H1 (cell line): ENCODE measurements at regions not wholly inside any gene's neighbourhood (a gene's known extent, or its start where the extent isn't known, plus 50 kb on each side); places are given as distances from the start of the nearest gene placed in this dataset.

Source experiments
- CTCF ChIA-PET: fragments of 300-600 bp; sonication (Branson Sonifier 250); formaldehyde crosslinking; loops from one replicate; lab custom pipeline; 2021; ENCODE audit not compliant: partially characterized antibody; lab: Charles Lee
- POLR2A ChIA-PET: fragments of 300-600 bp; sonication (Branson Sonifier 250); formaldehyde crosslinking; loops from one replicate; lab custom pipeline; 2021; ENCODE audit warnings: inconsistent platforms; ENCODE audit not compliant: partially characterized antibody; lab: Charles Lee
- DNase-seq, 2 experiments: peaks; one replicate each; pipeline versions ENCODE4 v3.0.0 to v3.0.0-alpha.2; 2010 to 2022; ENCODE audit warnings: low spot score in 2 of 2, low read depth in 1 of 2, mixed read lengths in 1 of 2
- FAIRE-seq: peaks from 2 replicates; lab custom pipeline; 2011; peaks lifted over from hg19 to GRCh38; lab: Jason Lieb, UNC
- H2AFZ ChIP-seq: 2 replicates; pipeline ENCODE4 v1.8.1; 2012; ENCODE audit warnings: low read length, inconsistent platforms
- H2AK5ac ChIP-seq: 2 replicates; pipeline ENCODE4 v1.6.1; 2013; ENCODE audit warnings: low read depth, low read length
- H2BK120ac ChIP-seq: replicated peaks from 2 replicates; pipeline ENCODE3; 2013; ENCODE audit warnings: low read depth, low read length, inconsistent platforms
- H2BK12ac ChIP-seq: 2 replicates; pipeline ENCODE4 v1.6.1; 2013; ENCODE audit warnings: low read depth, low read length
- H2BK15ac ChIP-seq: 2 replicates; pipeline ENCODE4 v1.6.1; 2013; ENCODE audit warnings: low read length
- H2BK20ac ChIP-seq: 2 replicates; pipeline ENCODE4 v1.6.1; 2013; ENCODE audit warnings: low read length
- H2BK5ac ChIP-seq: 2 replicates; pipeline ENCODE4 v1.6.1; 2013; ENCODE audit warnings: low read depth, low read length
- H3K14ac ChIP-seq: 2 replicates; pipeline ENCODE4 v1.6.1; 2013; ENCODE audit warnings: inconsistent platforms; ENCODE audit not compliant: insufficient read length
- H3K18ac ChIP-seq: 2 replicates; pipeline ENCODE4 v1.6.1; 2013; ENCODE audit warnings: low read length; ENCODE audit errors: extremely low read depth
- H3K23ac ChIP-seq: 2 replicates; pipeline ENCODE4 v1.6.1; 2013; ENCODE audit warnings: inconsistent platforms; ENCODE audit not compliant: insufficient read length
- H3K23me2 ChIP-seq: 2 replicates; pipeline ENCODE4 v1.6.1; 2013; ENCODE audit warnings: low read depth, low read length
- H3K27ac ChIP-seq: 2 replicates; pipeline ENCODE4 v1.6.1; 2011; ENCODE audit warnings: low read depth, low read length, inconsistent platforms
- H3K27me3 ChIP-seq, 4 experiments: replicated peaks in 1 of 4; 1 replicate in 1 of 4; 2 replicates in 3 of 4; pipeline versions ENCODE4 v1.6.1 to v1.8.1; 2011 to 2013; ENCODE audit warnings: low read length in 3 of 4, mild to moderate bottlenecking in 3 of 4, inconsistent platforms in 2 of 4, mixed read lengths in 2 of 4, moderate library complexity in 1 of 4; ENCODE audit not compliant: control insufficient read depth in 3 of 4, insufficient read depth in 3 of 4; ENCODE audit errors: extremely low read depth in 1 of 4
- H3K36me3 ChIP-seq, 4 experiments: 2 replicates each; pipeline versions ENCODE4 v1.6.1 to v1.8.1; 2011 to 2013; ENCODE audit warnings: mild to moderate bottlenecking in 4 of 4, low read length in 3 of 4, moderate library complexity in 2 of 4, control low read depth in 1 of 4, inconsistent platforms in 1 of 4; ENCODE audit not compliant: insufficient read depth in 4 of 4, control insufficient read depth in 2 of 4
- H3K4ac ChIP-seq: replicated peaks from 2 replicates; pipeline ENCODE3; 2013; ENCODE audit warnings: low read length, low read depth, mixed read lengths, inconsistent platforms; ENCODE audit not compliant: insufficient read length
- H3K4me1 ChIP-seq, 4 experiments: replicated peaks in 1 of 4; 1 replicate in 1 of 4; 2 replicates in 3 of 4; pipeline versions ENCODE4 v1.6.1 to v1.8.1; 2011 to 2013; ENCODE audit warnings: low read length in 3 of 4, inconsistent platforms in 2 of 4, mixed read lengths in 1 of 4; ENCODE audit not compliant: insufficient read depth in 4 of 4, control insufficient read depth in 3 of 4
- H3K4me2 ChIP-seq, 2 experiments: 2 replicates each; pipeline versions ENCODE4 v1.6.1 to v1.8.1; 2011 to 2013; ENCODE audit warnings: low read depth in 2 of 2, low read length in 2 of 2, control low read depth in 1 of 2, inconsistent platforms in 1 of 2, mild to moderate bottlenecking in 1 of 2; ENCODE audit not compliant: insufficient read depth in 1 of 2
- H3K4me3 ChIP-seq, 4 experiments: fragments of 200-600, 300-600 bp in 1 of 4; sonication (generic), shearing (Covaris generic), sonication (Bioruptor Twin) in 1 of 4; 2 replicates each; pipeline versions ENCODE4 v1.5.1 to v1.8.1; 2011 to 2016; ENCODE audit warnings: low read length in 4 of 4, low read depth in 3 of 4, control low read depth in 2 of 4, inconsistent platforms in 2 of 4, mild to moderate bottlenecking in 2 of 4, mixed read lengths in 1 of 4, moderate library complexity in 1 of 4; ENCODE audit not compliant: insufficient read depth in 2 of 4; ENCODE audit errors: extremely low read depth in 1 of 4
- H3K56ac ChIP-seq: replicated peaks from 2 replicates; pipeline ENCODE3; 2013; ENCODE audit warnings: low read depth, mild to moderate bottlenecking, mixed read lengths, low read length, inconsistent platforms; ENCODE audit not compliant: insufficient read length
- H3K79me1 ChIP-seq: 2 replicates; pipeline ENCODE4 v1.6.1; 2013; ENCODE audit warnings: low read depth, low read length, control low read depth
- H3K79me2 ChIP-seq, 2 experiments: 2 replicates each; pipeline versions ENCODE4 v1.6.1 to v1.8.1; 2012 to 2013; ENCODE audit warnings: low read length in 2 of 2, mild to moderate bottlenecking in 2 of 2, inconsistent platforms in 1 of 2; ENCODE audit not compliant: insufficient read depth in 2 of 2, control insufficient read depth in 1 of 2
- H3K9ac ChIP-seq, 4 experiments: replicated peaks in 1 of 4; 1 replicate in 1 of 4; 2 replicates in 3 of 4; pipeline versions ENCODE4 v1.6.1 to v1.8.1; 2011 to 2013; ENCODE audit warnings: low read depth in 3 of 4, low read length in 3 of 4, control low read depth in 2 of 4, mild to moderate bottlenecking in 2 of 4, moderate library complexity in 2 of 4, inconsistent platforms in 1 of 4; ENCODE audit errors: extremely low read depth in 1 of 4
- H3K9me3 ChIP-seq, 2 experiments: 2 replicates each; pipeline versions ENCODE4 v1.6.1 to v1.8.1; 2012 to 2013; ENCODE audit warnings: mild to moderate bottlenecking in 2 of 2, moderate library complexity in 2 of 2, control low read depth in 1 of 2, inconsistent platforms in 1 of 2, low read depth in 1 of 2, low read length in 1 of 2, mixed read lengths in 1 of 2; ENCODE audit not compliant: insufficient read depth in 2 of 2
- H4K20me1 ChIP-seq, 2 experiments: replicated peaks in 1 of 2; 2 replicates each; pipeline versions ENCODE3 to v1.8.1; 2011 to 2013; ENCODE audit warnings: inconsistent platforms in 2 of 2, low read length in 2 of 2, mild to moderate bottlenecking in 1 of 2; ENCODE audit not compliant: insufficient read depth in 2 of 2, control insufficient read depth in 1 of 2
- H4K5ac ChIP-seq: 2 replicates; pipeline ENCODE4 v1.6.1; 2013; ENCODE audit warnings: low read length, low read depth, mixed read lengths, inconsistent platforms; ENCODE audit not compliant: insufficient read length
- H4K8ac ChIP-seq: 2 replicates; pipeline ENCODE4 v1.8.0; 2013; ENCODE audit warnings: mild to moderate bottlenecking, moderate library complexity, low read length, inconsistent platforms; ENCODE audit not compliant: insufficient read depth; ENCODE audit errors: extremely low read depth
- H4K91ac ChIP-seq: replicated peaks from 2 replicates; pipeline ENCODE3; 2013; ENCODE audit warnings: low read length, mixed read lengths, inconsistent platforms; ENCODE audit not compliant: insufficient read length
- ATF3 ChIP-seq: IDR thresholded peaks from 2 replicates; pipeline ENCODE4 v1.6.1; 2011; ENCODE audit warnings: low read depth, mild to moderate bottlenecking, low read length; ENCODE audit not compliant: insufficient read depth
- E2F6 ChIP-seq: IDR thresholded peaks from 2 replicates; pipeline ENCODE4 v1.6.1; 2012; ENCODE audit warnings: inconsistent platforms
- EGR1 ChIP-seq: IDR thresholded peaks from 2 replicates; pipeline ENCODE4 v1.6.1; 2011; ENCODE audit warnings: low read depth, low read length, borderline replicate concordance
- GTF2F1 ChIP-seq: IDR thresholded peaks from 2 replicates; pipeline ENCODE4 v1.6.1; 2012; ENCODE audit warnings: low read depth, low read length, improper control_type of control experiment, borderline replicate concordance
- HDAC2 ChIP-seq, 2 experiments: fragments of 300-600 bp in 1 of 2; sonication (generic) in 1 of 2; IDR thresholded peaks; 2 replicates each; pipeline ENCODE4 v1.6.1; 2011 to 2012; ENCODE audit warnings: low read depth in 2 of 2, low read length in 2 of 2, mild to moderate bottlenecking in 2 of 2, moderate library complexity in 2 of 2, borderline replicate concordance in 1 of 2, inconsistent platforms in 1 of 2
- JUND ChIP-seq: IDR thresholded peaks from 2 replicates; pipeline ENCODE4 v1.6.1; 2011; ENCODE audit warnings: mild to moderate bottlenecking, improper control_type of control experiment, low read length
- KDM1A ChIP-seq: fragments of 200-600, 300-600 bp; sonication (generic); IDR thresholded peaks from 2 replicates; pipeline ENCODE4 v1.7.1; 2016; ENCODE audit warnings: mild to moderate bottlenecking, low read length, borderline replicate concordance
- MAFK ChIP-seq: IDR thresholded peaks from 2 replicates; pipeline ENCODE4 v1.6.1; 2012; ENCODE audit warnings: low read depth, mild to moderate bottlenecking, improper control_type of control experiment, low read length
- RAD21 ChIP-seq, 2 experiments: IDR thresholded peaks in 1 of 2; conservative IDR thresholded peaks in 1 of 2; 2 replicates each; pipeline ENCODE4 v1.6.1; 2011; ENCODE audit warnings: low read depth in 2 of 2, low read length in 2 of 2, improper control_type of control experiment in 1 of 2, inconsistent platforms in 1 of 2, mild to moderate bottlenecking in 1 of 2, moderate library complexity in 1 of 2
- RFX5 ChIP-seq: IDR thresholded peaks from 2 replicates; pipeline ENCODE4 v1.6.1; 2011; ENCODE audit warnings: low read depth, low read length, improper control_type of control experiment, borderline replicate concordance
- SP1 ChIP-seq: IDR thresholded peaks from 2 replicates; pipeline ENCODE4 v1.6.1; 2011; ENCODE audit warnings: low read depth, low read length
- SP2 ChIP-seq: IDR thresholded peaks from 2 replicates; pipeline ENCODE4 v1.6.1; 2012; ENCODE audit warnings: mild to moderate bottlenecking, low read length, inconsistent platforms
- TBP ChIP-seq: IDR thresholded peaks from 2 replicates; pipeline ENCODE4 v1.6.1; 2011; ENCODE audit warnings: low read depth, low read length, improper control_type of control experiment
- WGBS, 2 experiments: shearing (Covaris generic) in 1 of 2; methylation state at CpG; one replicate each; pipeline versions ENCODE4 v1.1.6 to v1.1.7; 2013 to 2015; ENCODE audit warnings: low lambda C conversion rate in 2 of 2, mixed read lengths in 2 of 2, inconsistent platforms in 1 of 2, low coverage in 1 of 2, missing lambda C conversion rate in 1 of 2; ENCODE audit not compliant: insufficient replicate concordance in 2 of 2, insufficient coverage in 1 of 2, insufficient read length in 1 of 2; ENCODE audit errors: extremely low coverage in 1 of 2, missing lambda C conversion rate in 1 of 2; 5-methylcytosine and 5-hydroxymethylcytosine counted together

- peak overlapping the region; percentile 1; the same call in 1 of the 2 replicates for H2BK20ac ChIP-seq
- no peaks in the 10 kb centered on the region for H3K36me3 ChIP-seq
- no peak overlapping the region for H2BK5ac ChIP-seq
- DNase-seq, result no peak
- H3K18ac ChIP-seq, result no peak overlapping the region
- peaks cover 0 to 8% (median 3%) of the 10 kb centered on the region in 4 experiments; a peak in 2 of 7 replicates for H3K4me1 ChIP-seq
- ChIA-PET POLR2A (no interaction called here), CTCF (no interaction called here)
- no peaks in the 10 kb centered on the region for H3K23me2 ChIP-seq
- H4K5ac ChIP-seq, result no peak overlapping the region
- H3K23ac ChIP-seq, result no peak overlapping the region
- no peak overlapping the region for H2BK120ac ChIP-seq
- no peak overlapping the region for H2BK15ac ChIP-seq
- no peak overlapping the region for H2AK5ac ChIP-seq
- H3K79me2 ChIP-seq, result no peaks in the 10 kb centered on the region
- H4K20me1 ChIP-seq, result no peaks in the 10 kb centered on the region
- H3K56ac ChIP-seq, result no peak overlapping the region
- no peak for FAIRE-seq
- no peak overlapping the region for H3K14ac ChIP-seq
- H3K9me3 ChIP-seq, result no peaks in the 10 kb centered on the region
- no peak overlapping the region for H3K27ac ChIP-seq
- no peaks in the 10 kb centered on the region for H3K27me3 ChIP-seq
- H3K4me3 ChIP-seq, result no peak overlapping the region
- H4K91ac ChIP-seq, result no peak overlapping the region
- H2AFZ ChIP-seq, result no peak overlapping the region
- 82% methylated on average over 2 of the region's 2 CpGs; no CpG with 5 or more reads in 1 of the 2 experiments for WGBS, 2 experiments
- peak overlapping the region in 1 of 2 experiments; percentile 11; a peak in 1 of 4 replicates for H3K4me2 ChIP-seq
- H3K9ac ChIP-seq, result no peak overlapping the region
- H3K4ac ChIP-seq, result no peak overlapping the region
- H4K8ac ChIP-seq, result no peak overlapping the region
- H3K79me1 ChIP-seq, result no peaks in the 10 kb centered on the region
- 0 out of 2 replicates have a peak overlapping the region, but pooled peaks have one; percentile 53 for H2BK12ac ChIP-seq
- TF ChIP-seq GTF2F1 (no peak), KDM1A (no peak), JUND (no peak), RFX5 (no peak), MAFK (no peak), HDAC2 (IDR thresholded peaks at IDR 0.05; ENCODE audit: borderline replicate concordance in 1 of 2, low read depth in 2 of 2, low read length in 2 of 2) (no peak), TBP (no peak), SP2 (no peak), E2F6 (no peak), ATF3 (no peak), SP1 (no peak), RAD21 (IDR thresholded peaks at IDR 0.05 in 1 of 2, conservative IDR thresholded peaks at IDR 0.05 in 1 of 2; ENCODE audit: low read depth in 2 of 2, low read length in 2 of 2) (no peak), EGR1 (no peak)
Observed at GRCh38 chr5:56638061-56638621, 177.2 kb upstream of the MAP3K1 start.
